ENCODE measurements at regions not wholly inside any gene's neighbourhood (a gene's known extent, or its start where the extent isn't known, plus 50 kb on each side); places are given as distances from the start of the nearest gene placed in this dataset.

DNA sequence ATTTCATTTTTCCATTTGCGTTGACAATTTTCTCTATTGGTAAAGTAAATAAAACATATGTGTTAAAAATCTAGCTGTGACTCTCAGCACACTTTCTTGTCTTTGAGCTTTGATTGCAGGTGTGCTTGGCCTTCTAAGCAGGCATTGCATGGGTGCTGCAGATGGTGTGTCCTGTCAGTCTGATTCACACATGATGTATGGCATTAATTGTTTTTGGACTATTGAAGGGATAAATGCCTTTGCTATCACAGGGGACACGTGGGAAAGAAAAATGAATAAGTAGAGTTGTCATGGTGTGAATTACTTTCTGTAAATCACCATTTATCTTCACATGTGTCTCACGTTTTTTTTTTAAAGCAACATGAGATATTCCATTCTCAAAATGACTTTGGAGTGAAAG, 211.3 kb upstream of the NAV3 start:
- DNase-seq = no peak

DNA sequence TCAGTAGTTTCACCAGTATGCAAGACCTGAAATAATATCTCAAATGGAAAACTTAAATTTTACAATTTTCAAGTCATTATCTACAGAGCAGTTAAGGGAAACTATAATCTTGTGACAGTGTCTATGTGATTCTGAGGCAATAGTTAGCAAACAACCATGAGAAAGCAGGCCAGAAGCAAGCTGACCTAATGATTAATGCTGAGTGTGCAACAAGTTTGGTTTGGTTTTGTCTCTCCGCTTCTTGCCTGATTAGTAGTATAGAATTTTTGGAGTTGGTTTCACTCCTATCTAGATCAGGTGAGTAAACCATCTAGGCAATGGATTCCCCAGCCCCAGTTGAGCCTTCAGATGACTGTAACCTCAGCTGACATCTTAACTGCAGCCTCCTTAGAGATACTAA, 212.9 kb upstream of the NAV3 start:
- DNase-seq = no peak

DNA sequence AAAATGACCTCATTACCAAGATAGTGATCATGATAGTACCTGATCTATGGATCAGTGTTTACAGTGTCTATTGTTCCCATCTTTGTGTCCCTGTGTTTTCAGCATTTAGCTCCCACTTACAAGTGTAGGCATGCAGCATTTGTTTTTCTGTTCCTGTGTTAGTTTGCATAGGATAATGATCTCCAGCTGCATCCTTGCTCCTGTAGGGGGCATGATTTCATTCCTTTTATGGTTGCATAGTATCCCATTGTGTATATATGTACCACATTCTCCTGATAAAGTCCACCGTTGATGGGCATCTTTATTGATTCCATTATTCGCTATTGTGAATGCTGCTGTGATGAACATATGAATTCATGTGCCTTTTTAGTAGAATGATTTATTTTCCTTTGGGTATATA, 215.4 kb upstream of the NAV3 start:
- DNase-seq = no peak

DNA sequence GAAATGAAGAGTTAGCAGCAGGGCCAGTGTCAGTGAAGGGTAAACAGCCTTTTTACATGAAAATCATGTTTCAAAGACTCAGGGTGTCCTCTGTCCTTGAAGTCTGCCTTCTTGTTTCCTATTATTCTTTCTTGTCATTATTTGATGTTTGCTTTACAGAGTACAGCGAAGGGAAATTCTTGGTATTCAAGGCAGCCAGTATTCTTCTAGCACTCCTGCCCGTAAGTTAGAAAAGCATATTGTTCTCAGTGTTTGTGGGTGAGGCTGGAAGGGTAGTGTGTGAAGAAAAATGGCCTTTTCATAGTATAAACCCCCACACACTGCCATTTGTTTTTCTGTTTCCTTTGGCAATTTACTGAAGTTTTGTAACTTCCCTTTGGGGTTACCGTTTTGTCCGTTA, 217.3 kb upstream of the NAV3 start:
- DNase-seq = no peak

DNA sequence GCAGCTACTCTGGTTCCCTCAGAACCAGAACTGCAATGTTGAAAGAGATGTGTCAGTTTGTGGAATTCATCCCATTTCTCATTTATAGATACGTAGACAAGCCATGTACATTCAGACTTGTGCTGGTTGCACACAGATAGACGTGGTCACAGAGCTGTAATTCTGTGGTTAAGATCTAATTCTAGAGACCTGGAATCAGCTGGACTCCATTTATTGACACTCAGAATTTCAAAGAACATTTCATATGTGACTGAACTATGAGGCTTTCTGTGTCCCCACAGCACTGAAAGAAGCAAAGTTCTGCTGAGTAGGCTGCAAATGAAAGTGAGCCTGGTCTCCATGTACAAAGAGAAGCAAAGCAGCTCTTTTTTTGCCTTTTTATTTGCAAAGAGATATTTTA, 220.2 kb upstream of the NAV3 start:
- no peak for DNase-seq

DNA sequence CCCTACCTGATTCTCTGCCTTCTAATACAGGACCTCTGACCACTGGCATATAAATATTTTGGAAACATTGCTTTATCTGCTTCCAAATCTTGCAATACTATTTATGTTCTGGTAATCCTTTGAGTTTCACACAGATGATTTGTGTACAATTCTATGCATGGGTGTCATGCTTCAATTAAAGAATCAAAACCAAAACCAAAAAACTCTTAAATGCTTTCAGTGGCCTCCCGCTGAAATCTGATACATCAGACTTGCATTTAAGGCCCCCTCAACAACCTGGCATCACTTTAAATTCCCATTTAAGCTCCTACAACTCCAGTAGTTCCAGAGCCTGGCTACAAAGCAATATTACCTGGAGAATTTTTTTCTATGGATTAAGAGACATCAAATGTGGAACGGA, 221.7 kb upstream of the NAV3 start:
- DNase-seq = no peak

DNA sequence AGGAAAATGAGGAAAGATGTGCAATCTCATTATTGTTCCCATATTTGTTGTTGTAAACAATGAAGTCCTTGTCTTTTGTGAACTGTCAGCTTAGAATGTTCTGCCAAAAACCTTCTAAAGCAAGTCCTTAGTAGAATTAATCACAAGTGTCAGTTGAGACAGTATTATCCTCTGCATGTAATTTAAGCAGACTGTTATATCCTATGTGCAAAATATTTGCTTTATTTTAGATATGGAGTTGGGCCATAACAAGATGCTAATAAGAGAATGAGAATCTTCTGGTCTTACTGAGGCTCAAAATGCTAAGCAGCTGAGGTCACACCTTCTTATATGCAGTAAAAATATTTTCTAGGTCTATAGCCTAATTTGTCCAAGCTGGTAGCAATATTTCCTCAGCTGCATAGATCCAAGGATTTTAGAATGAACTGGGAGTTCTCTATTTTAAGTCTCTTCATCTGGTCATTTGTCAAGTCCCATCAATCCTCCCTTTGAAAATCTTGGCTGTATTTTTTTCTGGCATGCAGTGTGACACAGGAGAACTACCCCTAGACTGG, 222.3 kb upstream of the NAV3 start:
- no peak for DNase-seq

DNA sequence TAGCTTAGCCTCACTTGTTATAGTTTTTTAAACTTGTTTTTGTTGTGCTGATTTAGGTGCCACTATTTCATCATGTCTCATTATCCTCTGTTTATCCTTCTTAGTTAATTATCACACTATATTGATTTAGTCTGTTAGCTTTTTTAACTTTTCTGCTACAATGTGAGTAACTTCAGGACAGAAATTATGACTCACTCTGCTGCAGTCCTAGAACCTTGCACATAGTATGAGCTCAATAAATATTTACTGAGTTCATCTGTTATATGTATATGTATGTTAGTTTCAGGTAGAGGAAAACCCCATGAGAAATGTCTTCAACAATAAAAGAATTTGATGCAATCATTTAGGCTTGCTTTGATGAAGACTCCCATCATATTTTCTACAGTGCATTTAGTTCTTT, 224.3 kb upstream of the NAV3 start:
- DNase-seq = no peak

DNA sequence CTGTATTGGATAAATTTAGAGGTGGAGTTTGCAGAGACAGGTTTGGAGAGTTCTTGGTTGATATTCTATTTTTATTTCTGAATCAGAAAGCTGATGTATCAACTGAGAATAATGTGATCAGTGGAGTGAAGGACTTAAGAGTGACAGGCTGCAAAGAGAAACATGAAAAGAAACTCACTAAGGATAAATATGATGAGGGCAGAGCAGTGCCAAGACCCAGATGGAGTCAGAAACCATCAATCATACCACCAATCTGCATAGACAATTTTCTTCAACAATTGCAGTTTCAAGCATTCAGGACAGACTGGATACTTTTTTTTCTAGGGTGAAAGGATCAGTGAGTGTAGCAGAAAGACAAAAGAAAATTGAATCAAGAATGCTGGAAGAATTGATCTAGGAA, 226.7 kb upstream of the NAV3 start:
- no peak for DNase-seq

DNA sequence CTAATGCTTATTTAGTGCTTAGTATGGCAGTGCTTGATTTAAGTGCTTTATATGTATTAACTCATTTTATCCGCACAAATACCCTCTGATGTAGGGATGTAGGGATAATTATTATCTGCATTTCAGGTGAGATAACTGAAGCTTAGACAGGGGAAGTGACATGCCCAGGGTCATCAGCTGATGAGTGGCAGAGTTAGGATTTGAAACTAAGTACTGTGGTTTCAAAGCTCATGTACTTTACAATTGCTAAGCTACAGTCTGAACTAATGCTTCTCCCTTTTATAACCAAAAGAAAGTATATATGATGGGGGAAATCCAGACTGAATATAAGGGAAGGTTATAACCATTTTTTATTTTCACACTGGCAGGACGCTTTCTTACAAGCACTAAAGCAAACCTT, 229.6 kb upstream of the NAV3 start:
- DNase-seq = no peak

DNA sequence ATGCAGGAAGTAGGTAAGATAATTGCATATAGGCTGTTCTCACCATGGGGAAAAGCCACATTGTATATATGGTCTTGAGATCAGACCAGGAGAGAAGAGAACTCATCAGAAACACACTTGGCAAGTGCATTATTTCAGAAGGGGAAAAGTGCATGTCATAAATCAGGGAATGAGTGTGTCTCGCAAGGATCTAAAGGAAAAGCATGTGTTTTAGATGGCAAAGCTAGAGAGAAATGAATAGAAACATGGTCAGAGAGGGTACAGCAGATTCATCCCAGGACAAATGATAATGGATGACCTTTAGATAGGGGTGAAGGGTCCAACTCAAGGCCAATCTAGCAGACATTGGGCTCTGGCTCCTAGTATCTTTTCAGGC, 230.2 kb upstream of the NAV3 start:
- DNase-seq = no peak

DNA sequence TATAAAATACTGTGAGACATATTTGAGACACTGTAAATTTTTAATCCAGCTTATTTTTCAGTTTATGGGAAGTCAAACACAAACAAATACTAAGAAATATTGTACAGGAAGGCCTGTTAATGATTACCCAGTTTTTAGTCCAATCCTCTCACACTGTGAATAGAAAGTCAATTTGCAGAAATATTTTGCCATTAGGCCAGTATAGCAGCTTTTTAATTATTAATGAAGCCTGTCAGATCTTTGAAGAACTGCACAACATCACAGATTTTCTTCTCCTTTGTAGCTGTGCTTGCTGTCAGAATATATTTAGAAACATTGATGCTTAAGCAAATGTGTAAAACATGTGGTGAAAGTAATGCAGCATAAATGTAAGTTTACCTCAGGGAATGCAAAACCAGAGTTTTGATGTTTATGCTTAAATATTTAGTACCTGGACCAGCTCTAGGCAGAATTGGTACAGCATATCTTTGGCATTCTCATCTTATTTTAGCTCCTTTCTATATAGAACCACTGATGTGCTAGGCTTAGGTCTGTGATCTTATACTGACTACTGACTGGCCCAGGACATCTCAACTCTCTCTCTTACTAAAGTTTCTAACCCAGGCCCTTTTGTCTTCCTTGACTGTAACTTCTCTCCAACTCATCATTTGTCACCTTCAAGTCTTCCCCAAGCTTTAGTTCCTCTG, 230.8 kb upstream of the NAV3 start:
- no peak for DNase-seq

DNA sequence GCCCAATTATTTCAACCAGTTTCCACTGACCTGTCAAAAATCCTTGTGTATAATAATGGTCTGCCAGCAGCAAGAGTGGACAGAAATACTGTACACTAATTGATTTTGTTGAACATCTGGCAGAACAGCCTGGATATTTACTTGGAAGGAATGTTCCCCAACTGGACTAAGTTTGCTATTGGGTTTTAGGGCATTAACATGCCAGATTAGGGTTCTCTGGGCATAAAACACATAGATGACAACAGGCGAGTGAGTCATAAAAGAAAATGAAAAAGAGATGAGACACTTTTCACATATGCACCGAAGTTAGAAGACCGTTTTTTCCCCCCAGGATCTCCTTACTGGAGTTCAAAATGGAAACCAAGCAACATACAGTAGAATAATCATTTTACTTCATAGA, 236.3 kb upstream of the NAV3 start:
- DNase-seq = no peak

DNA sequence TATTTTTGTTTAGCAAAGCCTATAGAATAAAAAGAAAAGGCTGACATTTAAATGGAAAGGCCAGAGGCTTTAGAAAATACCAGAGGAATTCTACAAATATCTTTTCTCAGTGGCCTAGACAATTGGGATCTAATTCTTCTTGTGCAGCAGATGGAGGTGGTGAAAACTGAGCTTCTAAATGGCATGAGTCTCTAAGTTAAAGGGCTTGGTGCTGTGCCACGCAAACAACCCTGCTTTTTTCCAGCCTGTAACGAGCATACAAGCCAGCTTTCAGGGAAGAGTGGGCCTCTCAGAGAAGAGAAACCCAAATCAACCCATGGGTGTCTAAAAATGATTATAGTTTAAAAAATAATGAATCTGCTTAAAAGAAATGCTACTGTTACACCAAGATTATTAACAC, 237.9 kb upstream of the NAV3 start:
- DNase-seq = no peak

DNA sequence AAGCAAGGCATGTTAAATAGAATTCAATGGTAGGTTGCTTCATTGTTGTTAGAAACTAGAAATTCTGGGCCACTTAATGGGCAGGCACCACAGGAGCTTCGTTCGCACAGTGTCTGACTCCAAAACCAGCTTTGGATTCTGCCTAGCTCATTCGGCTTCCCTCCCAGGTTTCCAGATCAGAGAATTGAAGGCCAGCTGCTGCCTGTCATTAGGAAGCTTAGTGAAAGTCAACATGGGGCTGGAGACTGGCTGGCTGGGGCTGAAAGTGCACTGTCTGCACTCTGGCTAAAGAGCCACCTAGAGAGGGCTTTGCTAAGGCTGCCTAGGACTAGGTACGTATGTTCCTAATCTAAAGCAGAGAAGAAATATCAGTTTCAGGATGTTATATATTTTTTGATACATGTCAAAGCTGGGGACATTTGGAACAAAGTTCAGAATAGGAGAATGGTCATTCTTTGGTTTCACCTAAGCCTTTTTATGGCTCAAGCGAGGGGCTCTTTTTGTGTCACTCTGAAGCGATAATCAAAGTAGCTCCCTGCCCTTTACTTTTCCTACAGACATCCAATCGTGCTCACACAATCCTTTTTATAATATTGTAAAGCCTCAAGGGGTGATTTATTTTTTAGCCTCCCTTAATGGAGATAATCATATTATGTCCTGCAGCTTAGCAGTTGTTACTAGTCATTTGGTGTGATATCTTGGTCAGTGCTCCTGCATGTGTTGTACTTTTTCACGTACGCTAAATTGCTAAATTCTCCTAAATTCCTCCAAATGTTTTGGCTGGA, 238.5 kb upstream of the NAV3 start:
- DNase-seq = no peak

DNA sequence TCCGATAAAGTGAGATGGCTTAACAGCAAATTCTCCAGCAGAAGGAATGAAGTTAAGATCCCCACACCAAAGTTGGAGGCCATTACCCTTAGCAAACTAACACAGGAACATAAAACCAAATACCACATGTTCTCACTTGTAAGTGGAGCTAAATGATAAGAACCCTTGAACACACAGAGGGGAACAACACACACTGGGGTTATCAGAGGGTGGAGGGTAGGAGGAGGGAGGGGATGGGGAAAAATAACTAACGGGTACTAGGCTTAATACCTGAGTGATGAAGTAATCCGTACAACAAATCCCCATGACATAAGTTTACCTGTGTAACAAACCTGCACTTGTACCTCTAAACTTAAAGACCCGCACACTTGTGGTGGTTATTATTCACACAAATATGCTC, 240.4 kb upstream of the NAV3 start:
- DNase-seq = no peak

DNA sequence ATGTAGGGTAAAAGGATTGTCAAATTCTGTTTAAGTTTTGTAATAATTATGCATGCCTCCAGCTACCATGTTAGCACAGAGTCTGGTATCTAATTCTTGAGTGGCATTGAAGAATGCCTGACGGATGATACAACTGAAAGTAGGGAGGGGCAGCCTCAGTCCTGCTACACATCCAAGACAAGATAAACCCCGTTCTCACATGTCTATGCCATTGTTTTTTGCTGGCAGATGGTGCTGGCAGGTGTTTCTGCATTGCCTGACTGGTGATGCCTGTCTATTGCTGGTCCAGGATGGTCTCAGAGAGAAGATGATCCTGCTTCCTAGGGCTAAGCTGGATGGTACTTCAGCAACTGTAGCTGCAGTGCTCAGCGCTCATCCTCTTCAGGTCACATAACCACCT, 245.8 kb upstream of the NAV3 start:
- DNase-seq = no peak

DNA sequence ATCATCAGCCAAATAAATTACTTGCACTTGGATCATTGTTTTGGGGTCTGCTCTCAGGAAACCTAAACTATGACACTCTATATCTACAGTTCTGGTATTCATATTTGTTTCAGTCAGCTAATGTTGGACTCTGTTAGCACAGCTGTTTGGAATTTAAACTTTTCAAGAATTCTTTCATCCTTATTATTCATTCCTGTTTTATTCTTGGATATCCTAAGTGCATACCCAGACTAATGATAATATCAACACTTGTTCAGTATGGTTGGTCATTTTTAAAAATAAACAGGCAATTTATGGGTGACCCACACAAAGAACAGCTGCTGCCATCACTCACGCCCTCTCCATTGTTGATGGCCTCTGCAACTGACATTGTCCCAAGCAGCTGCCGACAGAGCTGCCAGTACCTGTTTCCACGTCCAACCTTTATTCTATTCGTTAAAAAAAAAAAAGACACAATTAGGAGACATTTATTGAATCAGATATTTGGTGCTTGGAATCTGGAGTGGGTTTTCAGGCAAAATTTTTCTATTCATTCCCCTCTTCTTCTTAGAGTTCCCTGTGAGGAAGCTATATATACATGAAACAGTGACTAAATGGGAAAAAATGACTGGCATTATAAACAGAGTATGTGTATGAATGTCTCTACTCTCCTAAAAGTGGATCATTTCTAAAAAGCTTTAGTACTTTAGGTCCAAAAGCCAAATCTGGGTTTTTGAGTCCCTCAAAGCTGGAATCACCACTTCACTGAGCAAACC, 252.1 kb upstream of the NAV3 start:
- DNase-seq = no peak

DNA sequence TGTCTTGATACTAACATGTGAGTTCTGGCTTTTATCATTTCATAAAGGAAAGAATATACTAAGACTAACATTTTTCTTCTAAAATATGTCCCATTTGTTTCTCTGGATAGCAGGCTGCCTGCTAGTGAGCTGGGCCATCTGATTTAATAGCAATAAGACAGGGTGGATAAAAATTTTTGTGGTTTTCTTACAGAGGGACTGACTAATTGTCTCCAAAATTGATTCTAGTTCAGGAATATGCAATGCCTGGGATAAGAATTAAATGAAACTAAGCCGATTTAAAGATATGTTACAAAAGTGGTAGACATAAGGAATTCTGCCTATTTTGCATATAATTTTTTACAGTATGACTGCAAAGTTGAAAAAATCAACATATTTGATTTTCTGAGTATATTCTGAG, 252.9 kb upstream of the NAV3 start:
- DNase-seq = no peak

DNA sequence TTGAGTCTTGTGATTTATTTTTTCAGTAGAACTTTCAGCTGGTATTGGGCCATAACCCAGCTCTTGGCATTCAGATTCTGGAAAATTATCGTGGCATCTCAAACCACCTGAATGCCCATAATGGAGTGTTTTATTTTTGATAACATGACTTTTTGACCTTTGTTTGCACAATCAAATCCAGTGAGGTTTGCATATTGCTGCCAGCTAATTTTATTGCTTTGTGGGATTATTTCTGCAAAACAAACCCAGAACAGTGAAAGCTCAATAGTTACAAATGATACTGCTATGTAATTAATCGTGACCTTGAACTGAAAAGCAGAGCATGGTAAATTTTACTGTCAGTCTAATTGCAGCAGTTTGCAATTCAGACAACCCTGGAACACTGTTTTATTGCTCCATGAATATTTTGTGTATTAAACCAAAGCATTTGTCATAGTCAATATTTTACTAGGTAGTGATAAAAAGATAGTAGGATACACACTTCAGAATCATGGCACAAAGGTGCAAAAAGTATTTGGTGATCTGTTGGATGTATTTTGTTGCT, 255.2 kb upstream of the NAV3 start:
- DNase-seq = no peak

DNA sequence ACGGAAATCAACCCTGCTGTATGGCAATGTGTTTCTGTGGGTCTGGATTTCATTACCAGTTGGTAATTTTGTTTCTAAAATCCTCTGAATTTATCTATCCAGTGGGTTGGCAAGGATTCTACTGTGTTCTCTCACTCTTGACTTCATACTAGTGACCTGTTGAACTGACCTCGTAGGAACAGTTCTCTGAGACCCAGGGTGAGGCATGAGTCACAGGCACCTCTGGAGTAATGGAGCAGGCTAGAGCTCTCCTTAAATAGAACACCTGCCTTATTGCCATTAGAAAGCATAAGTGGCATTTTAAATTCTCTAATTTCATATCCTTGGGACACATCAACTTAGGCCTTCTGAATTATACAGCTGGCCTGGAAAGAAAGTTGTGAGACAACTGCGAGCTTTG, 258.3 kb upstream of the NAV3 start:
- DNase-seq = no peak

DNA sequence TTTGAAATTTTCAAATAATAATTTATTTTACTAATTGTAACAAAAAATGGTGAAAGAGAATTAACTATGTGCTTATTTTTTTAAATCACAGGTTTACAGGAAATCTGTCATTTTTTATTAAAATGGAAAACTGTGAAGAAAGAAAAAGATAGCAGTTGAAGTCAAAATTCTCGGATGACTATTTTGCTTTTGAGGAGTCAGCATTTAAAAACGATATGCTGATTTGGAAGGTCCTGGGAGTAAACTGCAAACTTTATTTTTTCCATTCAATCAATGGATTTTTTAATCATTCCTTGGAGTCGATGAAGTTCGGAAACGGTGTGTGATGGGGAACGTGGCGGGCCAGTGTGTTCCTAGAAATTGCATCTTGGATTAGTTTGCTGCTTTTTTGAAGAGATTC, 258.9 kb upstream of the NAV3 start:
- DNase-seq = no peak

DNA sequence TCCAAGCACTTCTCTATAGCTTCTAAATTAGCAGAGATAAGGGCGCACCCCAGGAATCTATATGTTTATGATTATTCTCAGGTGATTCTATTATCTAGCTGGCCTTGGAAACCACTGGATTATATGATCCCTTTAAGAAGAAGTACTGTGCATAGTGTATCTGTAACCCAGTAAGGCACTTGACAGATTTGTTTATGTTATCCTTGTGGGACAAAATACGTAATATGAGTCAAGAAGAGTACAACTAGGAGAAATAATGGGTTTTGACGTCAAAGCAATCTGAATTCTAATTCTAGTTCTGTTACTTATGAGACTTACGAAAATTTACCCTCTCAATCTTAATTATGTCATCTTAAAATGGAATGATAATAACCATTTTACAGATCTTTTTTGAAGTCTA, 259.6 kb upstream of the NAV3 start:
- no peak for DNase-seq

DNA sequence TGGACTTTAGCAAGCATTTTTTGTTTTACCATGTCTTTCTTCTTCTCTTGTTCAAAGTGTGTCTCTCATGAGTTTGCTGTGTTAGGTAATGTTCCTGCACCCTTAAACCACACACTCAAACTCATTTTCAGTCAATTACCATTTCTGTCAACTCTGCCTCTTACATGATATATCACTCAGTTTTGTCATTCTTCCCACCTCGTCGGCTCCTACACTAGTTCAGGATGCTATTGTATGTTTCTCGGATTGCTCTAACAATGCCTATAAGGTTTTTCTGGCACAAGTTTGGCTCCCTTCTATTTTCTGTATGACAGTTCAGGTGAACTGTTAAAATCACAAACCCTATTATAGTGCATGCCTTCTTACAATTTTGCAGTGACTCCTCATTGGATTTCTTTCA, 260.8 kb upstream of the NAV3 start:
- no peak for DNase-seq
